B cell (primary cell): ENCODE measurements at regions not wholly inside any gene's neighbourhood (a gene's known extent, or its start where the extent isn't known, plus 50 kb on each side); places are given as distances from the start of the nearest gene placed in this dataset.

Experiments used
- ATAC-seq: fragments of 200-7000 bp; cut with Tn5 transposase; one replicate; pipeline ENCODE4 v1.10.0; 2021; ENCODE audit warnings: low read depth, mild to moderate bottlenecking, moderate number of reproducible peaks, moderate library complexity
- CTCF ChIA-PET: fragments of 350-600 bp; sonication (Branson Sonifier 250); formaldehyde crosslinking; loops from one replicate; lab custom pipeline; 2021; ENCODE audit warnings: antibody characterized with exemption, inconsistent platforms; lab: Charles Lee
- POLR2A ChIA-PET: fragments of 350-600 bp; sonication (Branson Sonifier 250); formaldehyde crosslinking; loops from one replicate; lab custom pipeline; 2021; ENCODE audit warnings: antibody characterized with exemption; lab: Charles Lee
- DNase-seq: peaks from one replicate; pipeline ENCODE4 v3.0.0; 2013
- H2AFZ ChIP-seq: 2 replicates; pipeline ENCODE4 v1.6.1; 2012; ENCODE audit warnings: mild to moderate bottlenecking, low read depth, low read length; ENCODE audit not compliant: insufficient read depth, poor library complexity, severe bottlenecking
- H3K27ac ChIP-seq, 2 donors: 1 replicate in 1 of 2; 2 replicates in 1 of 2; pipeline ENCODE4 v1.5.1; 2012 to 2013; ENCODE audit warnings: low read length in 2 of 2, mild to moderate bottlenecking in 2 of 2, moderate library complexity in 1 of 2
- H3K27me3 ChIP-seq, 4 experiments: fragments of 200-600 bp in 1 of 4; sonication (generic) in 1 of 4; replicated peaks in 1 of 4; 1 replicate in 2 of 4; 2 replicates in 2 of 4; pipeline versions ENCODE4 v1.6.1 to v1.7.0; 2013 to 2016; ENCODE audit warnings: low read length in 3 of 4, mild to moderate bottlenecking in 2 of 4, mixed read lengths in 1 of 4, moderate library complexity in 1 of 4; ENCODE audit not compliant: insufficient read depth in 4 of 4, control insufficient read depth in 3 of 4; ENCODE audit errors: control extremely low read depth in 1 of 4
- H3K36me3 ChIP-seq, 2 experiments: replicated peaks in 1 of 2; 1 replicate in 1 of 2; 2 replicates in 1 of 2; pipeline versions ENCODE4 v1.6.1 to v1.7.1; 2013; ENCODE audit warnings: low read length in 1 of 2; ENCODE audit not compliant: insufficient read depth in 2 of 2, control insufficient read depth in 1 of 2; ENCODE audit errors: control extremely low read depth in 1 of 2, extremely low read depth in 1 of 2
- H3K4me1 ChIP-seq, 2 donors: fragments of 200-600 bp in 1 of 2; sonication (generic) in 1 of 2; 1 replicate in 1 of 2; 2 replicates in 1 of 2; pipeline versions ENCODE4 v1.5.1 to v1.6.1; 2013 to 2017; ENCODE audit warnings: low read length in 2 of 2; ENCODE audit not compliant: control insufficient read depth in 2 of 2, insufficient read depth in 2 of 2
- H3K4me2 ChIP-seq: replicated peaks from 2 replicates; pipeline ENCODE3; 2012; ENCODE audit warnings: mild to moderate bottlenecking, low read depth, low read length; ENCODE audit not compliant: poor library complexity, severe bottlenecking
- H3K4me3 ChIP-seq, 5 experiments: fragments of 200-600 bp in 1 of 5; sonication (generic) in 1 of 5; 1 replicate in 3 of 5; 2 replicates in 2 of 5; pipeline versions ENCODE4 v1.5.1 to v1.7.0; 2011 to 2016; ENCODE audit warnings: low read length in 4 of 5, mild to moderate bottlenecking in 4 of 5, low read depth in 2 of 5, control low read depth in 1 of 5, moderate library complexity in 1 of 5; ENCODE audit not compliant: insufficient read depth in 1 of 5; ENCODE audit errors: control extremely low read depth in 1 of 5, extremely low read depth in 1 of 5
- H3K79me2 ChIP-seq: fragments of 200-600 bp; sonication (generic); one replicate; pipeline ENCODE4 v1.6.0; 2016; ENCODE audit warnings: low read length; ENCODE audit not compliant: control insufficient read depth, insufficient read depth
- H3K9ac ChIP-seq: fragments of 200-600 bp; sonication (generic); 2 replicates; pipeline ENCODE4 v1.6.1; 2017; ENCODE audit warnings: mild to moderate bottlenecking, low read length, moderate library complexity
- H3K9me3 ChIP-seq, 3 donors: one replicate each; pipeline versions ENCODE4 v1.6.1 to v1.7.1; 2013; ENCODE audit warnings: low read length in 2 of 3; ENCODE audit not compliant: control insufficient read depth in 2 of 3, insufficient read depth in 1 of 3; ENCODE audit errors: control extremely low read depth in 1 of 3
- H4K20me1 ChIP-seq: 2 replicates; pipeline ENCODE4 v1.6.0; 2012; ENCODE audit warnings: mild to moderate bottlenecking, low read length; ENCODE audit not compliant: insufficient read depth, control insufficient read depth, poor library complexity, severe bottlenecking
- H3K27ac Mint-ChIP-seq: one replicate; pipeline ENCODE4 v1.8.0; 2021; ENCODE audit warnings: mixed read lengths
- H3K27me3 Mint-ChIP-seq: one replicate; pipeline ENCODE4 v1.8.0; 2021; ENCODE audit warnings: mixed read lengths
- H3K4me1 Mint-ChIP-seq: one replicate; pipeline ENCODE4 v1.8.0; 2021; ENCODE audit warnings: mixed read lengths
- H3K4me3 Mint-ChIP-seq: one replicate; pipeline ENCODE4 v1.8.0; 2021; ENCODE audit warnings: mixed read lengths
- H3K9me3 Mint-ChIP-seq: one replicate; pipeline ENCODE4 v1.8.0; 2022; ENCODE audit warnings: mixed read lengths; ENCODE audit not compliant: insufficient read depth
- CTCF ChIP-seq: fragments of 200-600 bp; IDR thresholded peaks from one replicate; pipeline ENCODE4 v1.8.0; 2022; ENCODE audit warnings: antibody characterized with exemption, mild to moderate bottlenecking
- EZH2 ChIP-seq: IDR thresholded peaks from 2 replicates; pipeline ENCODE4 v1.6.1; 2012; ENCODE audit warnings: borderline replicate concordance, low read depth, mild to moderate bottlenecking, moderate library complexity, low read length; ENCODE audit not compliant: insufficient read depth, poor library complexity, severe bottlenecking
- WGBS: methylation state at CpG from one replicate; pipeline ENCODE4 v1.1.5; 2013; ENCODE audit warnings: missing lambda C conversion rate; ENCODE audit not compliant: insufficient coverage; 5-methylcytosine and 5-hydroxymethylcytosine counted together
- intact Hi-C: fragments of 100-400 bp; cut with micrococcal nuclease; formaldehyde crosslinking; loops from one replicate; pipeline ENCODE4 v1.10.0; 2022

- no peaks in the 10 kb centered on the region for H3K9me3 Mint-ChIP-seq
- H3K4me1 ChIP-seq: no peaks in the 10 kb centered on the region
- H3K9me3 ChIP-seq: no peaks in the 10 kb centered on the region
- H4K20me1 ChIP-seq: no peaks in the 10 kb centered on the region
- no peak overlapping the region for H2AFZ ChIP-seq
- H3K4me3 ChIP-seq: no peak overlapping the region
- no peaks in the 10 kb centered on the region for H3K79me2 ChIP-seq
- ChIA-PET POLR2A (no interaction called here), CTCF (no interaction called here)
- TF ChIP-seq CTCF (no peak), EZH2 (no peak)
- no peak overlapping the region for H3K9ac ChIP-seq
- H3K27ac Mint-ChIP-seq: no peak overlapping the region
- intact Hi-C loops: no loop called here
- peaks cover 55% of the 10 kb centered on the region for H3K27me3 Mint-ChIP-seq
- no peaks in the 10 kb centered on the region for H3K4me1 Mint-ChIP-seq
- no peak overlapping the region for H3K27ac ChIP-seq
- H3K27me3 ChIP-seq: peaks cover 0 to 3% (median 0%) of the 10 kb centered on the region in 4 experiments
- no peak for DNase-seq
- no peaks in the 10 kb centered on the region for H3K36me3 ChIP-seq
- ATAC-seq: no peak
- no peak overlapping the region for H3K4me2 ChIP-seq
- H3K4me3 Mint-ChIP-seq: no peak overlapping the region
- 100% methylated on average over 2 of the region's 2 CpGs for WGBS
Measured at GRCh38 chr2:234812851-234813250, 139.0 kb upstream of the SH3BP4 start.

GRCh38 chr2:234808907-234809306 is 142.9 kb upstream of the SH3BP4 start:
- ChIA-PET POLR2A (no interaction called here), CTCF (no interaction called here)
- Histone ChIP-seq H3K4me3 (no peak overlapping the region), H3K4me1 (no peaks in the 10 kb centered on the region), H2AFZ (no peak overlapping the region), H4K20me1 (no peaks in the 10 kb centered on the region), H3K36me3 (no peaks in the 10 kb centered on the region), H3K27me3 (peaks cover 0 to 3% (median 0%) of the 10 kb centered on the region in 4 experiments), H3K27ac (no peak overlapping the region), H3K9ac (no peak overlapping the region), H3K9me3 (peaks cover 0 to 5% (median 0%) of the 10 kb centered on the region in 3 donors), H3K79me2 (no peaks in the 10 kb centered on the region), H3K4me2 (no peak overlapping the region)
- Mint-ChIP-seq H3K27me3 (peaks cover 37% of the 10 kb centered on the region), H3K4me1 (no peaks in the 10 kb centered on the region), H3K27ac (no peak overlapping the region), H3K9me3 (no peaks in the 10 kb centered on the region), H3K4me3 (no peak overlapping the region)
- TF ChIP-seq EZH2: no peak
- ATAC-seq (no peak), DNase-seq (no peak)
- 69% methylated on average over 2 of the region's 2 CpGs for WGBS
- intact Hi-C loops: no loop called here
